ENCODE measurements at regions not wholly inside any gene's neighbourhood (a gene's known extent, or its start where the extent isn't known, plus 50 kb on each side); places are given as distances from the start of the nearest gene placed in this dataset.

GRCh38 chr6:166841216-166841615 is 115.1 kb downstream of the RNASET2 start:
- no peak for DNase-seq

- no peak for DNase-seq
Measured at GRCh38 chr6:166839569-166839968, 116.8 kb downstream of the RNASET2 start.

GRCh38 chr6:166838987-166839386 is 117.4 kb downstream of the RNASET2 start:
- no peak for DNase-seq

- DNase-seq = no peak
Measured at GRCh38 chr6:166836785-166837718, 119.3 kb downstream of the RNASET2 start.

- peak; percentile 52 for DNase-seq
Measured at GRCh38 chr6:166834049-166834448, 122.3 kb downstream of the RNASET2 start.

GRCh38 chr6:166830891-166831363 is 125.4 kb downstream of the RNASET2 start:
- no peak for DNase-seq

DNA sequence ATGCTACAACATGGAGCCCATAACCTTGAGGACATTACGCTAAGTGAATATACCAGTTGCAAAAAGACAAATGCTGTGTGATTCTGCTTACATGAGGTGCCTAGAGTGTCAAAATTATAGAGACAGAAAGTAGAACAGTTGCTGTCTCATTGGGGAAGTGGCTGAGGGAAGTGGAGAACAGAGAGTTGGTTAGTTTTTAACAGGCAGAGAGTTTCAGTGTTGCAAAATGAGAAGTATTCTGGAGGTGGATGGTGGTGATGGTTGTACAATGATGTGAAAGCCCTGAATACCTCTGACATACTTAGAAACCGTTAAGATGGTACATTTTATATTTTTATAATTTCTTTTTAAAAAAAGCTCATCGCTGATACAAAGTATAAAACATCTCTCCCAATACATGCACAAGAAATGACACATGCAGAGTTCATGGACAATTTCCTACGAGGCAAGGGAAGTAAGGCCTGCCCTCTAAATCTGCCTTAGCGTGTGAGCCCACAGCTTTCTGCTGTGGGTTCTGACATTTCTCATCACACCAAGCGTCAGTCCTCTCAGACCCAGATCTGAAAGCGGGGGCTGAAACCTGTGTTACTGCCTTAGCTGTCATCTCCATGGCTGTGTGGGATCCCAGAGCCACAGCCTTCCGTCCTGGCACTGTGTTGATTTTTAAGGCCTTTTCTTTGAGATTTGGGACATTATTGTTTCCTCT is 126.0 kb downstream of the RNASET2 start:
- peak; percentile 75 for DNase-seq

DNA sequence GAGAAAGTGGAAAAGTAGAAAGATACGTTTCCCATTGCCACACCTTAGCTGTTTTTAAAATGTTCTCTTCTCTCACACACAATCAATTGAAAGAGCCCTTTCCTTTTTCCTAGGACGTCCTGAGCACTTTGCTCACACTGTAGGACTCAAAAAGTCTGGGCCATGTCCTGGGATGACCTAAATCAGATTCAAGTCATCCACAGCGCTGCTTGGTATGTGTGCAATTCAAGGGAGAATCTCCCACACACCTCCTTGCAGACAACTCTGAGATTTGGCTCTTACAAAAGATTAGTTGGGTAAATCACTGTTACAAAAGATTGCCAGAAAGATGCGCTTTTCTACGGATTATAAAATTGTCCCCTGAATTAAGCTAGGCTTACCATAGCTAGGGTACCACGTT is 130.1 kb downstream of the RNASET2 start:
- DNase-seq = no peak

GRCh38 chr6:166825553-166826145 is 130.7 kb downstream of the RNASET2 start:
- no peak for DNase-seq

DNA sequence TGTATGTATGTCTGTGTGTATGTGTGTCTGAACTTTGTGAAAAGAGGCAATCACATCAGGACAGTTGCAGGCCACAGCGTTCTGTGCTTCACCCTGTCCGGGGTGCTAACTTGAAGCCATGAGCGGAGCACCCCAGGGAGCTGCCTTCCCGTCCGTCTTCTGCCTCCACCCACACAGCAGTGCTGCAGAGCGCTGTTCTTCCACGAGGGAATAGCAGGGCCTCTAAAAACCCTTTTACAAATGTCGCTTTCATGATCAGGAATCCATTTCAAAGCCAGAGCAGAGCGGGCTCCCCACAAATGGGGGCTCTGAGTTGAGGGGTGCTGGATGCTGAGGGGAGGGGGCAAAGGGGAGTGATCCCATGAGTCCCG is 131.5 kb downstream of the RNASET2 start:
- DNase-seq = no peak

DNA sequence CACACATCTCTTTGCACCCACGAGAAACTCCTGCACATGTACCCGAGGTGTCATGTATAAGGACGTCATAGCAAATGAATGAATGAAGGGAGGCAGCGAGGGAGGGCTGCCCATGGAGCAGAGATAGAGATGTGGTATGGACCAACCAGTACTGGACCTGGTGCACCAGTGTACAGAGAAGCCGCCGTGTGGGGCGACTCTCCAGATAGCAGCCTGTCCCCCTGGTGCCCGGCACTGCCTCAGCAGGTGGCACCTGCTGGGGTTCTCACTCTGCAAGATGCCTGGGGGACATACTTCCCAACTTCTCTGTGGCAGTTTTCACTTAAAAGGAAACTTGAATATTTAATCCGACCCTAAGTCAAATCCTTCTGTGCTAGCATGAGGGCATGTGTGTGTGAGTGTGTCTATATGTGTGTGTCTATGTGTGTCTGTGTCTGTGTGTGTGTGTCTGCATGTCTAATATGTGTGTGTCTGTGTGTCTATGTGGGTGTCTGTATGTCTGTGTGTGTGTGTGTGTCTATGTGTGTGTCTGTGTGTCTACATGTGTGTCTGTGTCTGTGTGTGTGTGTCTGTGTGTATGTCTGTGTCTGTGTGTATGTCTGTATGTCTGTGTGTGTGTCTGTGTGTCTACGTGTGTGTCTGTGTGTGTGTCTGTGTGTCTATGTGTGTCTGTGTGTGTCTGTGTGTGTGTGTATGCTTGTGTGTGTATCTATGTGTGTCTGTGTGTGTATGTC is 132.0 kb downstream of the RNASET2 start:
- no peak for DNase-seq

- no peak for DNase-seq
Measured at GRCh38 chr6:166822609-166823008, 133.7 kb downstream of the RNASET2 start.

DNA sequence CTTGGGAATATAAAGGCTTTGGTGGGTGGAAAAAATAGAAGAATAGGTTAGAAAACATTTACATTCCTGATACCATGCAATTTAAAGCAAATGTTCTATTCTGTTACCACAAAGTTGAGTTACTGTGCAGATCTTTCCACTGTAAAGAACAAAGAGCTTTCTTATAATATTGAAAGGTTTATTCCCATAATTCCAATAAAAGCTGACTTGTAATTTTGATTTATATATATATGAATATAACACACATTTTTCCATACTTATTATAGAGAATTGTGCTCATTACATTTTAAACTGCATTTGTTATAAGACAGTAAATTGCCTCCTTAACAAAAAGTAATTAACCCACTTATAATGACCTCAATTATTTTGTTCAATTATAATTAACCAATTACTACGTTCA is 135.9 kb downstream of the RNASET2 start:
- no peak for DNase-seq

DNA sequence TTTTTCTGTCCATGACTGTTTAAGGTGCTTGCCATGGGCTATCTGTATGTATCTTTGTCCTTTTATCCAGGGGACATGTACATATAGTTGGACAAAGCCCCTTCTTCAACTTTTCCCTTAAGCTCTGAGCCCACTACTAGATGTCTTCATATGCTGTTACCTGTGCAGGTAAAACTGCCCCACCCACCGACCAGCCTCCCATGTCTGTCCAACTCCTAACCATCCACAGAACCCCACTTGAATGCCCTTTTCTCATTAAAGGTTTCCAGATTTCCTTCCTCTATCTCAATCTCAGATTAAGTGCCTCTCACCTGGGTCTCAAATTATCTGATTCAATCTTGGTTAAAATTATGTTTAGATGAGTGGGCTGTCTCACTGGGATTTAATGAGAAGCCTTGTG is 136.3 kb downstream of the RNASET2 start:
- DNase-seq = no peak

- no peak for DNase-seq
Measured at GRCh38 chr6:166815629-166816028, 140.7 kb downstream of the RNASET2 start.

- DNase-seq = no peak
Measured at GRCh38 chr6:166814390-166814789, 142.0 kb downstream of the RNASET2 start.

GRCh38 chr6:166813461-166813860 is 142.9 kb downstream of the RNASET2 start:
- no peak for DNase-seq

DNA sequence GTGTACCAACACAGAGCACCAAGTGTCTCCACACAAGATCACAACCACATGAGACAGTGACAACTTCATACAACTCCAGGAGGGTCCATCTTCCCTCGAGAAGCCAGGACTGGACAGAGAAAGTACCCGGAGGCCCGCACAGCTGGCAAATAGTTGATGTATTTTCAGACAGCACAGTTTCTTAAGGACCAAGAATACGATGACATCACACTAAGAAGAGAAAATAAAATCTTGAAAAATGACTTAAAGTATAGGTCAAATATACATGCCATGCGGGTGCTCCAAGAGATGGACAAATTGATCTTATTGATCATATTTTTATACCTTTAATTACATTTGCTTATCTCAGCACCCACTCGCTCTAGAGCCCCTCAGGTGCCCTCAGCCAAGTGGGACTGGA is 145.5 kb downstream of the RNASET2 start:
- no peak for DNase-seq

- DNase-seq = no peak
Measured at GRCh38 chr6:166809721-166810120, 146.6 kb downstream of the RNASET2 start.

GRCh38 chr6:166806962-166807757 is 149.2 kb downstream of the RNASET2 start:
- DNase-seq = no peak

DNA sequence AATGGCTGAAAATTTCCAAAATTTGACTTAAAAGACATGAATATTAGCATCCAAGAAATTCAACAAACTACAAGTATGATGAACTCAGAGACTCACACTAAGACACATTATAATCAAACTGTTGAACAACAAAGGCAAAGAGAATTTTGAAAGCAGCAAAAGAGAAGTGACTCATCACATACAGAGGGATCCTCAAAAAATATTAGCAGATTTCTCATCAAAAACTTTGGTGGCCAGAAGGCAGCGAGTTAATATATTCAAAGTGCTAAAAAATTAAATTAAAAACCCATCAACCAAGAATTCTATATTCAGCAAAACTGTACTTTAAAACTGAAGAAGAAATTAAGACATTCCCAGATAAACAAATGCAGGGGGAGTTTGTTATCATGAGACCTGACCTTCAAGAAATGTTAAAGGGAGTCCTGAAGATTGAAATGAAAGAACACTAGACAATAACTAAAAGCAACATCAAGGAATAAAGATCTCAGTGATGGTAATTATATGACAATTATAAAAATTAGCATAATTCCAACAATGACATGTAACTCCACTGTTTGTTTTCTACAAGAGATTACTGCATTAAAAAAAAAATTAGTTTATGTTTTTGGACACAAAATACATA is 150.0 kb downstream of the RNASET2 start:
- DNase-seq = no peak

- DNase-seq = no peak
Measured at GRCh38 chr6:166803471-166803870, 152.9 kb downstream of the RNASET2 start.

All from activated CD4-positive, alpha-beta T cell treated with anti-CD3 and anti-CD28 coated beads, Interleukin-10, Interleukin-2, amounts not matched to agents 100 ng/mL and 50 ng/mL, durations not matched to agents 16 hours and 8 hours (primary cell).